Neural progenitor cell (in vitro differentiated cells): ENCODE measurements at regions not wholly inside any gene's neighbourhood (a gene's known extent, or its start where the extent isn't known, plus 50 kb on each side); places are given as distances from the start of the nearest gene placed in this dataset.

ENCODE experiments used
- CTCF ChIP-seq: fragments of 200-600 bp; sonication (generic); IDR thresholded peaks from 2 replicates; pipeline ENCODE4 v1.5.1; 2017; ENCODE audit warnings: antibody characterized with exemption, mild to moderate bottlenecking
- EZH2phosphoT487 ChIP-seq: fragments of 200-600 bp; sonication (generic); IDR thresholded peaks from 2 replicates; pipeline ENCODE4 v1.6.1; 2017; ENCODE audit warnings: antibody characterized with exemption

GRCh38 chr11:120055646-120056045 is 82.3 kb downstream of the TRIM29 start:
- no peak for TF ChIP-seq CTCF
- no peak for TF ChIP-seq EZH2phosphoT487
